GM23338 (cell line): ENCODE measurements at regions not wholly inside any gene's neighbourhood (a gene's known extent, or its start where the extent isn't known, plus 50 kb on each side); places are given as distances from the start of the nearest gene placed in this dataset.

Source experiments
- ATAC-seq: fragments of 200-7000 bp; cut with Tn5 transposase; 3 replicates; pipeline ENCODE4 v1.9.1; 2020
- DNase-seq: peaks from one replicate; pipeline ENCODE4 v3.0.0-alpha.2; 2015; ENCODE audit warnings: low spot score
- H2AFZ ChIP-seq: fragments of 200-600 bp; sonication (generic); 2 replicates; pipeline ENCODE4 v1.8.0; 2016; ENCODE audit warnings: antibody characterized with exemption, mild to moderate bottlenecking, moderate library complexity
- H3F3A ChIP-seq: fragments of 200-600 bp; sonication (generic); replicated peaks from 2 replicates; pipeline ENCODE4 v1.8.0; 2017; ENCODE audit warnings: antibody characterized with exemption, mixed run types, low read depth
- H3K27ac ChIP-seq: fragments of 200-600 bp; sonication (generic); 2 replicates; pipeline ENCODE4 v1.6.1; 2016; ENCODE audit warnings: low read depth
- H3K27me3 ChIP-seq: fragments of 200-600 bp; sonication (generic); 2 replicates; pipeline ENCODE4 v1.8.0; 2016; ENCODE audit warnings: mild to moderate bottlenecking, mixed run types, moderate library complexity; ENCODE audit not compliant: insufficient read depth
- H3K36me3 ChIP-seq: fragments of 200-600 bp; sonication (generic); 2 replicates; pipeline ENCODE4 v1.8.0; 2016; ENCODE audit warnings: mild to moderate bottlenecking; ENCODE audit not compliant: insufficient read depth
- H3K4me1 ChIP-seq: fragments of 200-600 bp; sonication (generic); 2 replicates; pipeline ENCODE4 v1.8.0; 2016; ENCODE audit warnings: mild to moderate bottlenecking, moderate library complexity; ENCODE audit not compliant: insufficient read depth
- H3K4me2 ChIP-seq: fragments of 200-600 bp; sonication (generic); 2 replicates; pipeline ENCODE4 v1.7.1; 2017; ENCODE audit warnings: mixed run types
- H3K4me3 ChIP-seq: fragments of 200-600 bp; sonication (generic); 2 replicates; pipeline ENCODE4 v1.6.1; 2016; ENCODE audit warnings: mixed run types
- H3K79me2 ChIP-seq: fragments of 200-600 bp; sonication (generic); replicated peaks from 2 replicates; pipeline ENCODE4 v1.8.0; 2017; ENCODE audit warnings: mild to moderate bottlenecking; ENCODE audit not compliant: insufficient read depth
- H3K9me2 ChIP-seq: fragments of 200-600 bp; sonication (generic); 2 replicates; pipeline ENCODE4 v1.8.0; 2017; ENCODE audit not compliant: insufficient read depth
- H4K20me1 ChIP-seq: fragments of 200-600 bp; sonication (generic); replicated peaks from 2 replicates; pipeline ENCODE4 v1.8.0; 2017; ENCODE audit warnings: mild to moderate bottlenecking; ENCODE audit not compliant: insufficient read depth
- H3K27ac Mint-ChIP-seq: 2 replicates; pipeline ENCODE4 v1.8.0; 2020; ENCODE audit warnings: inconsistent platforms, mild to moderate bottlenecking, moderate library complexity, mixed read lengths
- H3K27me3 Mint-ChIP-seq: 3 replicates; pipeline ENCODE4 v1.8.0; 2022; ENCODE audit warnings: low read depth, mild to moderate bottlenecking, moderate library complexity, mixed read lengths, inconsistent platforms; ENCODE audit not compliant: insufficient read depth, poor library complexity
- H3K36me3 Mint-ChIP-seq: 3 replicates; pipeline ENCODE4 v1.8.0; 2021; ENCODE audit warnings: low read depth, mild to moderate bottlenecking, inconsistent platforms, moderate library complexity, mixed read lengths
- H3K4me1 Mint-ChIP-seq: 3 replicates; pipeline ENCODE4 v1.8.0; 2020; ENCODE audit warnings: mild to moderate bottlenecking, inconsistent platforms, mixed read lengths
- H3K4me3 Mint-ChIP-seq: 3 replicates; pipeline ENCODE4 v1.8.0; 2021; ENCODE audit warnings: moderate library complexity, mild to moderate bottlenecking, inconsistent platforms, mixed read lengths
- H3K9me3 Mint-ChIP-seq: 3 replicates; pipeline ENCODE4 v1.8.0; 2020; ENCODE audit warnings: moderate library complexity, mild to moderate bottlenecking, inconsistent platforms, mixed read lengths
- CREB1 ChIP-seq: fragments of 250-450 bp; sonication (Bioruptor Pico); IDR thresholded peaks from 2 replicates; pipeline ENCODE4 v1.5.0; 2020; ENCODE audit warnings: low read depth, mild to moderate bottlenecking, moderate library complexity
- CTCF ChIP-seq, 2 experiments: fragments of 200-600 bp in 1 of 2; sonication (generic) in 1 of 2; conservative IDR thresholded peaks; 2 replicates each; pipeline versions ENCODE4 v1.5.1 to v1.6.1; 2016 to 2017; ENCODE audit warnings: antibody characterized with exemption in 2 of 2, low read depth in 2 of 2, mild to moderate bottlenecking in 2 of 2, moderate library complexity in 1 of 2
- ETS1 ChIP-seq: IDR thresholded peaks from 2 replicates; pipeline ENCODE4 v1.6.1; 2016; ENCODE audit warnings: antibody characterized with exemption
- EZH2 ChIP-seq: fragments of 200-600 bp; sonication (generic); IDR thresholded peaks from one replicate; pipeline ENCODE4 v1.8.0; 2017; ENCODE audit warnings: antibody characterized with exemption, mild to moderate bottlenecking, low read depth; ENCODE audit not compliant: unreplicated experiment
- EZH2phosphoT487 ChIP-seq: fragments of 200-600 bp; sonication (generic); IDR thresholded peaks from one replicate; pipeline ENCODE4 v1.8.1; 2018; ENCODE audit warnings: antibody characterized with exemption; ENCODE audit not compliant: unreplicated experiment
- JUNB ChIP-seq: IDR thresholded peaks from one replicate; pipeline ENCODE4 v1.6.1; 2016; ENCODE audit warnings: antibody characterized with exemption; ENCODE audit not compliant: unreplicated experiment
- NANOG ChIP-seq: IDR thresholded peaks from 2 replicates; pipeline ENCODE4 v1.6.1; 2016; ENCODE audit warnings: antibody characterized with exemption, borderline replicate concordance
- POLR2AphosphoS5 ChIP-seq: IDR thresholded peaks from 2 replicates; pipeline ENCODE4 v1.6.1; 2016; ENCODE audit warnings: antibody characterized with exemption, low read depth
- STAT1 ChIP-seq: IDR thresholded peaks from one replicate; pipeline ENCODE4 v1.6.1; 2016; ENCODE audit warnings: antibody characterized with exemption; ENCODE audit not compliant: unreplicated experiment
- ZNF114 ChIP-seq: fragments of 250-450 bp; sonication (Bioruptor Pico); IDR thresholded peaks from 2 replicates; pipeline ENCODE4 v1.5.0; 2020; ENCODE audit warnings: mild to moderate bottlenecking, moderate library complexity
- ZNF331 ChIP-seq: fragments of 250-450 bp; sonication (Bioruptor Pico); IDR thresholded peaks from 2 replicates; pipeline ENCODE4 v1.5.0; 2020; ENCODE audit warnings: low read depth, mild to moderate bottlenecking, moderate library complexity
- ZNF462 ChIP-seq: fragments of 250-450 bp; sonication (Bioruptor Pico); IDR thresholded peaks from 2 replicates; pipeline ENCODE4 v1.5.0; 2020; ENCODE audit warnings: mild to moderate bottlenecking, moderate library complexity

DNA sequence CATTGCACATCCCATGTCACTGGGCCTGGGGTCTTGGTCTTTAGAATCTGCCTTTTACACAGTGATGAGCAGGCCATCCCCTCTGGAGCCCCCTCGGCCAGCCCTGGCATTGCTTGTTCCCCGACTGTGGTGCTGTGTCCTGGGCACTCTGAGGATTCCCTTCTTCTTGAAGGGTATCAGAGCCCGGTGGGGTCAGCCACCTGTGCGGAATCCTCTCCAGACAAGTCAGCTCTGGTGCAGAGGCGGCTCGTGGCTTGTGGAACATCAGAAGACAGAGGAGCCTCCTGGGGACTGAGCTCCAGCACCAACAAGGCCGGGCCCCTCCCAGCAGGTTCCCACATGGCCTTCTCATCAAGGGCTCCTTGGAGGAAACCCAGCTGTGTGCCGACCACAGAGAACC, 57.9 kb upstream of the AJAP1 start:
- no peak overlapping the region for H3K4me3 ChIP-seq
- H3K27me3 ChIP-seq: no peaks in the 10 kb centered on the region
- Mint-ChIP-seq H3K9me3 (peaks cover 10% of the 10 kb centered on the region; the same call in 2 of the 3 replicates), H3K27me3 (peaks cover 12% of the 10 kb centered on the region), H3K4me3 (no peak overlapping the region), H3K36me3 (no peaks in the 10 kb centered on the region), H3K27ac (no peak overlapping the region), H3K4me1 (peaks cover 10% of the 10 kb centered on the region)
- H3K4me1 ChIP-seq: no peaks in the 10 kb centered on the region
- H3F3A ChIP-seq: no peaks in the 10 kb centered on the region
- H3K36me3 ChIP-seq: no peaks in the 10 kb centered on the region
- TF ChIP-seq JUNB (no peak), ETS1 (no peak), STAT1 (no peak), CREB1 (CRISPR knock-in tag) (no peak), POLR2AphosphoS5 (no peak), EZH2 (no peak), ZNF462 (CRISPR knock-in tag) (no peak), ZNF331 (CRISPR knock-in tag) (no peak), CTCF (conservative IDR thresholded peaks at IDR 0.05; ENCODE audit: low read depth in 2 of 2) (no peak), ZNF114 (CRISPR knock-in tag) (no peak), NANOG (no peak), EZH2phosphoT487 (no peak)
- H3K79me2 ChIP-seq: no peaks in the 10 kb centered on the region
- no peak for DNase-seq
- H2AFZ ChIP-seq: no peak overlapping the region
- H3K4me2 ChIP-seq: no peak overlapping the region
- H3K9me2 ChIP-seq: no peaks in the 10 kb centered on the region
- no peak for ATAC-seq
- H4K20me1 ChIP-seq: no peaks in the 10 kb centered on the region
- H3K27ac ChIP-seq: no peak overlapping the region
